Glutamatergic neuron (in vitro differentiated cells): ENCODE measurements at regions not wholly inside any gene's neighbourhood (a gene's known extent, or its start where the extent isn't known, plus 50 kb on each side); places are given as distances from the start of the nearest gene placed in this dataset.

Experiments used
- DNase-seq: peaks from one replicate; pipeline ENCODE4 v3.0.0; 2022
- H3K27ac Mint-ChIP-seq: one replicate; pipeline ENCODE4 v1.8.0; 2020; ENCODE audit warnings: mild to moderate bottlenecking, mixed read lengths, inconsistent platforms; ENCODE audit not compliant: unreplicated experiment
- H3K27me3 Mint-ChIP-seq: one replicate; pipeline ENCODE4 v1.8.0; 2020; ENCODE audit warnings: mild to moderate bottlenecking, moderate library complexity, mixed read lengths, inconsistent platforms; ENCODE audit not compliant: unreplicated experiment
- H3K36me3 Mint-ChIP-seq: one replicate; pipeline ENCODE4 v1.8.0; 2020; ENCODE audit warnings: mild to moderate bottlenecking, mixed read lengths, inconsistent platforms; ENCODE audit not compliant: unreplicated experiment
- H3K4me1 Mint-ChIP-seq: one replicate; pipeline ENCODE4 v1.8.0; 2020; ENCODE audit warnings: mild to moderate bottlenecking, low read depth, mixed read lengths, inconsistent platforms; ENCODE audit not compliant: unreplicated experiment
- H3K4me3 Mint-ChIP-seq: one replicate; pipeline ENCODE4 v1.8.0; 2020; ENCODE audit warnings: mild to moderate bottlenecking, mixed read lengths, inconsistent platforms; ENCODE audit not compliant: unreplicated experiment
- H3K9me3 Mint-ChIP-seq: one replicate; pipeline ENCODE4 v1.8.0; 2020; ENCODE audit warnings: mild to moderate bottlenecking, moderate library complexity, mixed read lengths, inconsistent platforms; ENCODE audit not compliant: unreplicated experiment
- TF ChIP-seq, protein P1 (sequence below): fragments of 200-600 bp; sonication (generic); IDR thresholded peaks from one replicate; pipeline ENCODE4 v1.5.0; 2021; ENCODE audit not compliant: partially characterized antibody, unreplicated experiment

DNA sequence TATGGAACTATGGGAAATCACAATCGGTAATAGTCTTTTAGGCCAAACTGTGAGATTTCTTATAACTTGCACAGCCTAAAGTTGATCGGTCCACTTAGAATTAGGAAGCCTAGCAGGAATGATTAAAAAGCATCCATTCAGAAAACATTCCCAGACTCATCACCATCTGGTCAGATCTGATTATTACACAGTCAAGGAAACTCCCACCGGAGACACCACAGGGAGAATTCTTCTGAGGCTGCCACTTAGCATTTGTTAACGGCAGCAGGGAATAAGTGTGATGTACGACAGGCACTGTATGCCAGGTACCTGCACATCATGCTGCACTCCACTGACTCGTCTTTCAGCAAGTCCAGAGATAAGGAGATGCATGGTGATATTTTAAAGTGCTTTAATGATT is 227.6 kb upstream of the STEAP1 start:
- TF ChIP-seq, protein P1, sequence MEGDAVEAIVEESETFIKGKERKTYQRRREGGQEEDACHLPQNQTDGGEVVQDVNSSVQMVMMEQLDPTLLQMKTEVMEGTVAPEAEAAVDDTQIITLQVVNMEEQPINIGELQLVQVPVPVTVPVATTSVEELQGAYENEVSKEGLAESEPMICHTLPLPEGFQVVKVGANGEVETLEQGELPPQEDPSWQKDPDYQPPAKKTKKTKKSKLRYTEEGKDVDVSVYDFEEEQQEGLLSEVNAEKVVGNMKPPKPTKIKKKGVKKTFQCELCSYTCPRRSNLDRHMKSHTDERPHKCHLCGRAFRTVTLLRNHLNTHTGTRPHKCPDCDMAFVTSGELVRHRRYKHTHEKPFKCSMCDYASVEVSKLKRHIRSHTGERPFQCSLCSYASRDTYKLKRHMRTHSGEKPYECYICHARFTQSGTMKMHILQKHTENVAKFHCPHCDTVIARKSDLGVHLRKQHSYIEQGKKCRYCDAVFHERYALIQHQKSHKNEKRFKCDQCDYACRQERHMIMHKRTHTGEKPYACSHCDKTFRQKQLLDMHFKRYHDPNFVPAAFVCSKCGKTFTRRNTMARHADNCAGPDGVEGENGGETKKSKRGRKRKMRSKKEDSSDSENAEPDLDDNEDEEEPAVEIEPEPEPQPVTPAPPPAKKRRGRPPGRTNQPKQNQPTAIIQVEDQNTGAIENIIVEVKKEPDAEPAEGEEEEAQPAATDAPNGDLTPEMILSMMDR = no peak

DNA sequence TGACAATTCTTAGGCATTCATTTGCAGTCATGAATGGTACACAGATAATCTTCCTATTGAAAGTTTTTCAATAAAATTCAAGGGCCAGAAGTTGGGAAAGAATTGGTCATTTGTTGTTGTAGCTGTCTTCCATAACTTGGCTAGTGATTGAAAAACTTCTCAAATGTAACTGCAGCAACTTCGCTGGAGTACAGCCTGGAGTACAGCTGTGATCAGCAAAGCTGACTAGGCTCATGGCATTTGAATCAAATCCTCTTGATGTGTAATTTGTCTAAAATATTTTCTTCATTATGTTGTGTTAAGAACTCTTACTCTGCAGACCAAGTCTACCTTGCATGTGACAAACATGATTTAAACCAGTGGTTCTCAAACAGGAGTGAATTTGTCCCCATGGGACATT is 226.5 kb upstream of the STEAP1 start:
- Mint-ChIP-seq H3K27me3 (peaks cover 2% of the 10 kb centered on the region), H3K27ac (no peak overlapping the region), H3K4me3 (no peak overlapping the region)

More for the DNA sequence above, 227.6 kb upstream of the STEAP1 start:
- H3K4me3 Mint-ChIP-seq = no peak overlapping the region
- H3K27me3 Mint-ChIP-seq = peaks cover 2% of the 10 kb centered on the region
- no peak overlapping the region for H3K27ac Mint-ChIP-seq
- no peak for DNase-seq
- no peaks in the 10 kb centered on the region for H3K9me3 Mint-ChIP-seq
- H3K4me1 Mint-ChIP-seq = peaks cover 7% of the 10 kb centered on the region
- no peaks in the 10 kb centered on the region for H3K36me3 Mint-ChIP-seq

DNA sequence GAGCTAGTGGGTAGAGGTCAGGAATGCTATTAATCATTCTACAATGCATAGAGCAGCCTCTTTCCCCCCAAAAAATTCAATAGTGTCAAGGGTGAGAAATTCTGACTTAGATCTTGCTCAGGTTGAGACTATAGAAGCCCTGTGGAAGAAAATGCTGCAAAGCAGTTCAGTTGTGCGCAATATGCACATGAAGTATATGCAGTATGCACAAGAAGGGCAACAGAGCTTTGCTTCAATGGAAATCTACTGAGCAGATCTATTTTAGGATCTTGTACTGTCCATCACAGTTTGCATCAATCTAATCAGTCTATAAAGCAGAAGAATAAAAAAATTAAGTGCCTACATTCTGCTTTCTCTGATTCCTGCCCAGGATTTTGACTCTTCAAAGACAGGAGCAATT is 225.8 kb upstream of the STEAP1 start:
- Mint-ChIP-seq H3K27me3 (peaks cover 2% of the 10 kb centered on the region), H3K27ac (no peak overlapping the region), H3K4me3 (no peak overlapping the region), H3K9me3 (no peaks in the 10 kb centered on the region), H3K36me3 (no peaks in the 10 kb centered on the region), H3K4me1 (peaks cover 7% of the 10 kb centered on the region)
- TF ChIP-seq, protein P1 = no peak
- no peak for DNase-seq

More for the DNA sequence above, 226.5 kb upstream of the STEAP1 start:
- Mint-ChIP-seq H3K4me1 (peaks cover 7% of the 10 kb centered on the region), H3K36me3 (no peaks in the 10 kb centered on the region), H3K9me3 (no peaks in the 10 kb centered on the region)
- TF ChIP-seq, protein P1 = no peak
- DNase-seq = no peak

DNA sequence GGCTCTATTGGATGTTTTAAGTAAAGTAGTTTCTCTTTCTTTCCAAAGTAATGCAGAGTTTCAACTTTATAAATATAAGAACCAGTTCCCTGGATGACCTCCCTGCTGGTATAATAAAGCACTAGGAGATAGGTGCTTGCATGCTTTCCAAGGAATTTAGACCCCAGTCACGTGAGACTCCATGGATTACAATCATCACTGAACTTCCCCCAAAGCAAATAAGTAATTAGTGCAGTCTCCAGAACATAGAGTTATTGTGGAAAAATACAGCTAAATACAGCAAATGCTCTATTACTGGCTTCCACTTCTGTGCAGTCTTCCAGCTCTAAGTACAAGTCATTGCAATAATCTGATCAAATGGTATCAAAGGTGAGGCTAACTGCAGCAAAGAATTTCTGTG is 220.2 kb upstream of the STEAP1 start:
- Mint-ChIP-seq H3K4me1 (no peaks in the 10 kb centered on the region), H3K9me3 (no peaks in the 10 kb centered on the region), H3K4me3 (no peak overlapping the region), H3K27me3 (peaks cover 2% of the 10 kb centered on the region), H3K27ac (no peak overlapping the region), H3K36me3 (no peaks in the 10 kb centered on the region)
- TF ChIP-seq, protein P1 = no peak
- DNase-seq = no peak

GRCh38 chr7:89943525-89944050 is 210.7 kb upstream of the STEAP1 start:
- Mint-ChIP-seq H3K4me1 (no peaks in the 10 kb centered on the region), H3K27ac (no peak overlapping the region), H3K27me3 (no peaks in the 10 kb centered on the region), H3K36me3 (no peaks in the 10 kb centered on the region), H3K4me3 (no peak overlapping the region), H3K9me3 (no peaks in the 10 kb centered on the region)
- TF ChIP-seq, protein P1 = no peak
- no peak for DNase-seq
